ENCODE measurements at regions not wholly inside any gene's neighbourhood (a gene's known extent, or its start where the extent isn't known, plus 50 kb on each side); places are given as distances from the start of the nearest gene placed in this dataset.

DNA sequence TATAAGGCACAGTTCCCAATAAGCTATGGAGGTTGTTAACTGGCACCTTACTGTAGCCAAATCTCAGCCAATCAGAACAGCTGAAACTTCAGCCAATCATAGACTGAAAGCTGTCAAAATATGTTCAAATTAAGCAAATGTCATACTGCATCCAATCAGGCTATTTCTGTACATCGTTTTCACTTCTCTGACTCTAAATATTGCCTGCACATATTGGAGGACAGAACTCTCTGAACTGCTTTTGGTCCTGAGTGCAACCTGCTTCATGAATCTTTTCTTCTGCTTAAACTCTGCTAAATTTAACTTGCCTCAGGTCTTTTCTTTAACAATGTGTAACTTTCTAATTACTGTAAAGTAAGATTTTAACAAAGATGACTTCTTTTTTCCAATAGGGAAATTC lies 1198.9 kb upstream of the PCDH7 start:
- H3K4me3 ChIP-seq = no peak overlapping the region
- H3K36me3 ChIP-seq = no peaks in the 10 kb centered on the region
- no peak for DNase-seq (ENCODE audit: low read depth in 1 of 2, low spot score in 1 of 2)
- no peaks in the 10 kb centered on the region for H3K27me3 ChIP-seq
- no peaks in the 10 kb centered on the region for H3K4me1 ChIP-seq (ENCODE audit: low read depth)
- H3K27ac ChIP-seq = no peak overlapping the region
- H3K9me3 ChIP-seq (ENCODE audit: low read depth) = no peaks in the 10 kb centered on the region
- TF ChIP-seq, protein P1, sequence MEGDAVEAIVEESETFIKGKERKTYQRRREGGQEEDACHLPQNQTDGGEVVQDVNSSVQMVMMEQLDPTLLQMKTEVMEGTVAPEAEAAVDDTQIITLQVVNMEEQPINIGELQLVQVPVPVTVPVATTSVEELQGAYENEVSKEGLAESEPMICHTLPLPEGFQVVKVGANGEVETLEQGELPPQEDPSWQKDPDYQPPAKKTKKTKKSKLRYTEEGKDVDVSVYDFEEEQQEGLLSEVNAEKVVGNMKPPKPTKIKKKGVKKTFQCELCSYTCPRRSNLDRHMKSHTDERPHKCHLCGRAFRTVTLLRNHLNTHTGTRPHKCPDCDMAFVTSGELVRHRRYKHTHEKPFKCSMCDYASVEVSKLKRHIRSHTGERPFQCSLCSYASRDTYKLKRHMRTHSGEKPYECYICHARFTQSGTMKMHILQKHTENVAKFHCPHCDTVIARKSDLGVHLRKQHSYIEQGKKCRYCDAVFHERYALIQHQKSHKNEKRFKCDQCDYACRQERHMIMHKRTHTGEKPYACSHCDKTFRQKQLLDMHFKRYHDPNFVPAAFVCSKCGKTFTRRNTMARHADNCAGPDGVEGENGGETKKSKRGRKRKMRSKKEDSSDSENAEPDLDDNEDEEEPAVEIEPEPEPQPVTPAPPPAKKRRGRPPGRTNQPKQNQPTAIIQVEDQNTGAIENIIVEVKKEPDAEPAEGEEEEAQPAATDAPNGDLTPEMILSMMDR (IDR thresholded peaks at IDR 0.05; ENCODE audit: low read depth, low read length) = no peak

DNA sequence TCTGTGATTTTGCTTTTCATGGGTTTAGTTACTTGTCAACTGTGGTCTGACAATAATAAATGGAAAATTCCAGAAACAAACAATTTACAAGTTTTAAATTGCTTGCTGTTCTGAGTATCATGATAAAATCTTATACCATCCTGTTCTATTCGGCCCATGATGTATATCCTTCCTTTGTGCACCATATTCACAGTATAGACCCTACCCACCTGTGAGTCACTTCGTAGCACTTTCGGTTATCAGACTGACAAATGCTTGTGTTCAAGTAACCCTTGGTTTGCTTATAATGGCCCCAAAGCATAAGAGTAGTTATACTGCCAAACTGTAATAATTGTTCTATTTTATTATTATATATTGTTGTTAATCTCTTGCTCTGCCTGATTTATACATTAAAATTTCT lies 1183.4 kb upstream of the PCDH7 start:
- Histone ChIP-seq H3K27me3 (no peaks in the 10 kb centered on the region), H3K36me3 (no peaks in the 10 kb centered on the region), H3K27ac (no peak overlapping the region), H3K4me3 (no peak overlapping the region), H3K9me3 (ENCODE audit: low read depth) (no peaks in the 10 kb centered on the region), H3K4me1 (ENCODE audit: low read depth) (no peaks in the 10 kb centered on the region)
- TF ChIP-seq, protein P1 (IDR thresholded peaks at IDR 0.05; ENCODE audit: low read depth, low read length) = no peak
- no peak for DNase-seq (ENCODE audit: low read depth in 1 of 2, low spot score in 1 of 2)

DNA sequence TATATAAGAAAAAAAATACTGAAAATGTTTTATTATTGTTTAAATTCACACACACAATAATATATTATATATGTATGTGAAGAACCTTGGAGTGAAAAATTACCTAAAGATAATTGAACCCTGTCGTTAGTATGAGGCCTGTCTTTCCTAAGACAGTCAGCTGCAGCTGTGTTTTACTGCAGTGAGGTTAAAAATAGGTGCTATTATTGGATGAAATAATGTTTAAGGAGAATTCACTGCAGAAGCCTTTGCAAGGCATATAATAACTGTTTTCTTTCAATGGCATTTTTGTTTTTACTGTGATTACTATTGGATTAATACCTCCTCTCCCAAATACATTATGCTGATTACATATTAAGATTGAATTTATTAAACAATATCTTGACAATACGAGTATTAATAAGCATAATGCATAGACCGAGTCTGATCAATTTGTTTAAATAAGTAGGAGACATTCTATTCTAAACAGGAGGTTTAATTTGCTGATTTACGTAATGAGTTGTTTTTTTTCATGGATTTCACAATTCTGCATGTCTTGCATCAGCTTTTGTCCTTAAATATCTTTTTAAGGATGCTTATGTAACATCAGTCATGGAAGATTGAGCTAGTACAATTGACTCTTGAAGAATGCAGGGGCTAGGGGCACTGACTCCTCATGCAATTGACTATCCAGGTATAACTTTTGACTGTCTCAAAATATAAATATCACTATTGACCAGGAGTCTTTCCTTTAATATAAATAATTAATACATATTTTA lies 1181.1 kb upstream of the PCDH7 start:
- DNase-seq (ENCODE audit: low read depth in 1 of 2, low spot score in 1 of 2) = peak in 1 of 2 donors; percentile 2
- H3K9me3 ChIP-seq (ENCODE audit: low read depth) = no peaks in the 10 kb centered on the region
- H3K4me1 ChIP-seq (ENCODE audit: low read depth) = no peaks in the 10 kb centered on the region
- TF ChIP-seq, protein P1 (IDR thresholded peaks at IDR 0.05; ENCODE audit: low read depth, low read length) = no peak
- H3K27ac ChIP-seq = no peak overlapping the region
- no peaks in the 10 kb centered on the region for H3K36me3 ChIP-seq
- H3K27me3 ChIP-seq = no peaks in the 10 kb centered on the region
- H3K4me3 ChIP-seq = no peak overlapping the region

DNA sequence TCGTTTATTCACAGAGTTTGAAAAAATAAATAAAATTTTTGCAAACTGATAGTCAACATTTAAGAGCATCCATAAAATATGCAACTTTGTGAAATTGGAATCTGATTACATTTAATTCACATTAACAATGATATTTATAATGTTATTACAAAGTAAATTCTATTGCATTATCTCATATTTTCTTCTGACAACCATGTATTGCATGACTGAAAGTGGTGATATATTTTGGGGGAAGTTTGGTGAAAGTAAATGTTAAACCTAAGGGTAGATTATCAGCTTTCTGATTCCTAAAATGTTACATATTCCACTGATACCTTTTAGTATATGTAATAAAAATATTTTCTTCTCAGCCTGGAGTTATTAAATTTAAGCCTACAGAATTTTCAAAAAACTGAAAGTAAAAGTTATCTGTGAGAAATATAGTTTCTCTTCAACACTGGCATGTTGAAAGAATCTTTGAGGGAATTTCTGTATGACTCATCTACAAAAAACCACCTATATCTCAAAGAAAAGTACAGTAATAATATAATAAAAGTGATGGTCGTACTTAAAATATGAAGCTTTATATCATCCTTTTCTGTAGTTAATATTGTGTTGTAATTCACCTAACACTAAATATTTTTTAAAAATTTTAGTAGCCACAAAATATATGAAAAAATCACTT lies 1179.6 kb upstream of the PCDH7 start:
- no peaks in the 10 kb centered on the region for H3K4me1 ChIP-seq (ENCODE audit: low read depth)
- H3K36me3 ChIP-seq = no peaks in the 10 kb centered on the region
- no peak for DNase-seq (ENCODE audit: low read depth in 1 of 2, low spot score in 1 of 2)
- TF ChIP-seq, protein P1 (IDR thresholded peaks at IDR 0.05; ENCODE audit: low read depth, low read length) = no peak
- H3K4me3 ChIP-seq = no peak overlapping the region
- no peaks in the 10 kb centered on the region for H3K27me3 ChIP-seq
- no peak overlapping the region for H3K27ac ChIP-seq
- H3K9me3 ChIP-seq (ENCODE audit: low read depth) = no peaks in the 10 kb centered on the region

DNA sequence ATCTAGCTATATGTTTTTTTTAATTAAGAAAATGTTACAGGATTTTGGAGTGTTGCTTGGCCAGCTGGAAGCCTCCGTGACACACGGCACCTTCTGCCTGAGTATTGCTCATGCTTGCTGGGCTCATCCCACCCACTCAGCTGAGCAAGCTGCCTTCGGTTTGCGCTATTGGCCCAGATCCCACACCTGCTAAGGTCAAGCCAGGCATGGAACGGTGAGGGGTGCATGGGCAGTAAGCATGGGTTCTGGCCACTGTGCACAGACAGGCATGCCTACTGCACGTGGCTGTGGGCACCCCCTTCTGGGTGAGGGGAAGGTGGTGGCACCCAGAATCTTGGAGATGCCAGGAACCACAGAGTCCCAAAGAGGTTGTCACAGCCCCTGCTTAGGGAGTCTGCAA lies 1178.4 kb upstream of the PCDH7 start:
- Histone ChIP-seq H3K4me1 (ENCODE audit: low read depth) (no peaks in the 10 kb centered on the region), H3K4me3 (no peak overlapping the region), H3K9me3 (ENCODE audit: low read depth) (no peaks in the 10 kb centered on the region), H3K27me3 (no peaks in the 10 kb centered on the region), H3K27ac (no peak overlapping the region), H3K36me3 (no peaks in the 10 kb centered on the region)
- TF ChIP-seq, protein P1 (IDR thresholded peaks at IDR 0.05; ENCODE audit: low read depth, low read length) = no peak
- no peak for DNase-seq (ENCODE audit: low read depth in 1 of 2, low spot score in 1 of 2)
